M059J (cell line): ENCODE measurements at regions not wholly inside any gene's neighbourhood (a gene's known extent, or its start where the extent isn't known, plus 50 kb on each side); places are given as distances from the start of the nearest gene placed in this dataset.

Source experiments
- DNase-seq: peaks from one replicate; pipeline ENCODE4 v3.0.0-alpha.2; 2012; ENCODE audit warnings: low read depth

DNA sequence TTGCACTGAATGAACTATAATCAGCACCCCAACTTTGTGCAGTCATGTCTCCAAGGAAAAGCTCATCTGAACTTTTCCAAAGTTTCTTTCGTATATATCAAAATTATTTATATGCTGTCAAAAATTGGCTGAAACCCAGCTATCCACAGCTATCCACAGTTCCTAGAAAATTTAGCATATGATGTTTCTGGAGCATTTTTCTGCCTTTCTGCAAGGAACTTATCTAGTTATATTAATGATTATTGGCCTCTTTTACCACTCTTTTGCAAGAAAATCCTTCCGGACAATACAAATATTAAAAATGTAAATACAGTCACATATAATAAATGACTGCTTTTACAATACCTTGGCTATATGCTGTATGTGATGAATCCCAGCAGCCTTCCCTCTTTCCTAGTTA lies 270.2 kb downstream of the TMEM167A start:
- DNase-seq, result no peak

DNA sequence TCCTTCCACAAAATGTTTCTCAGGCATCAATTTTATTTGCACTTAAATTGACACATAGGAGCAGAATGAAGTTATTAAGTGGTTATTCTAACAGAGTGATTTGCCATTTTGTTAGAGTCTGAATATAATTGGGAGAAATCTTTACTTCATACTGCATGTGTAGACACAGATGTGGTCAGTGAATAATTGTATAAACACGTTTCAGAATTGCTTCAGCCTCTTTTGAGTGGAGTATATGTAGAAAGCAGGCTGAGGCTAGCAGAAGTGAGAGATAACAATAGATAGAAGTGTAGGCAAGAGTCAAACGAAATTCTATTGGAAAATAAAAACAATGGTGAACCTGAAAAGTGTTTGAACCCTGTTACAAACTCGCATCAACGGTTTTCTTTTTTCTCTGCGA lies 270.7 kb downstream of the TMEM167A start:
- DNase-seq, result no peak

GRCh38 chr5:82804155-82804690 lies 273.0 kb downstream of the TMEM167A start:
- DNase-seq, result no peak

DNA sequence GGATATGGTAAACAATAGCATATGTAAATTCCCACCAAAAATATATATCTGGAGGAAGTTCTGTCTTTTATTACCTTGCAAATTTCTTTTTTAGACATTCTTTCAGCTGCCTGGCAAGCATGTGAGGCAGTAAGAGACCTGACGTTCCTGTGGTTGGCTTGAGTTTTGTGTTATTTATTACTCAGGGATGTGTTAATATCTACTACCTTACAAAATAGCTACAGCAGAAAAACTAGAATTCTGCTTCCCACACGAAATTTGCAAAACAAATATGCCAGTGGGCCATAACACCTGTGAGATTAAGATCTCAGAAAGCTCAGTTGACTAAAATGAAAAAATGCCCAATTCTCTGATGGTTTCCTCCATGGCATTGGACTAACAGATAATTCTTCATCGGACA lies 274.2 kb downstream of the TMEM167A start:
- no peak for DNase-seq

GRCh38 chr5:82800826-82801225 lies 276.4 kb downstream of the TMEM167A start:
- no peak for DNase-seq

GRCh38 chr5:82799361-82800077 lies 277.7 kb downstream of the TMEM167A start:
- no peak for DNase-seq

GRCh38 chr5:82798676-82799075 lies 278.5 kb downstream of the TMEM167A start:
- no peak for DNase-seq

DNA sequence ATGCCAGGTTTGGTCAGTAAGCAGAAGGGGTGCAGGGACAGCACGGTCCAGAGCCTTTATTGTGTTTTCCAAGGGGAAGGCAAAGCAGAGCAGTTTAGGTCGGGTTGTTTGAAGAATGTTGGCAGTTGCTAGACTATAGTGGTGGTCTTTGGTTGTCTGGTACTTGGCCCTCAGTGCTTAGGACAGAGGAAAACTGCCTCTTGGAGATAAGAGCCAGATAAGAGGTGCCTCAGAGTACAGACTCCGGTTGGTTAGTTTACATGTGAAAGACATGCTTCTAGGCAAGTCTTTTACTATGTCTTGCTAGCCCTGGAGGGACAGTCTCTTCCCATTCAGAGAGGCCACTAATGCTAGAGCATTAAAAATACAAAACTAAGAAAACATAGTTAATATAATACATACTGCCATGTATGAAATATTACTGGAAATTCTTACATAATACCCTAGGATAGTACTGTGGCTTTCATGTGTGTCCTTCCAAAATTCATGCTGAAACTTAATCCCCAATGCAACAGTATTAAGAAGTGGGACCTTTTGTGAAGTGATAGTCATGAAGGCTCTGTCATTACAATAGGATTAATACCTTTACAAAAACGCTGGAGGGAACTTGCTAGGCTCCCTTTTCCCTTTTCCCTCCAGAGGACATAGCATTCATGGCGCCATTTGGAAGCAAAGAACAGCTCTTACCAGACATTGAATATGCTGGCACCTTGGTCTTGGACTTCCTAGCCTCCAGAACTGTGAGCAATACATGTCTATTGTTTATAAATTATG lies 280.4 kb downstream of the TMEM167A start:
- no peak for DNase-seq

DNA sequence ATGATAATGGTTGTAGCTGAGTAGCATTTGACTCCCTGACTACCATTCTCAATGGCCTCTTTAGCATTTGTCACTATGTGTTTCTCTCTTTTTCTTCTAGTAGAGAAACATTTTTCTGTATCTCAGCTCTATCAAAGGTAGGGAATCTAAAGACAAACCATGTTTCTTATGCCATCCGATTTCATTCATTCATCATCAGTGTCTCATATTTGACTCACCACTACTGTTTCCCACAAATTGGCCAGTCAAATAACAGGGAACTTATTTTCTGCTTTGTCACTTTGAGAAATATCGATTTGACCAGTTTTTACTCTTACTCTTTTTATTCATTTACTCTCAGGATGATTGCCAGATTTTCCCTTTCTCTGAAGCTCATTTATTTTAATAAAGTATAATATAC lies 282.3 kb downstream of the TMEM167A start:
- DNase-seq, result peak; percentile 25

- DNase-seq, result peak; percentile 28
Observed at GRCh38 chr5:82793808-82794419, 283.3 kb downstream of the TMEM167A start.

- no peak for DNase-seq
Observed at GRCh38 chr5:82792096-82792495, 285.1 kb downstream of the TMEM167A start.

GRCh38 chr5:82789095-82789494 lies 288.1 kb downstream of the TMEM167A start:
- no peak for DNase-seq

DNA sequence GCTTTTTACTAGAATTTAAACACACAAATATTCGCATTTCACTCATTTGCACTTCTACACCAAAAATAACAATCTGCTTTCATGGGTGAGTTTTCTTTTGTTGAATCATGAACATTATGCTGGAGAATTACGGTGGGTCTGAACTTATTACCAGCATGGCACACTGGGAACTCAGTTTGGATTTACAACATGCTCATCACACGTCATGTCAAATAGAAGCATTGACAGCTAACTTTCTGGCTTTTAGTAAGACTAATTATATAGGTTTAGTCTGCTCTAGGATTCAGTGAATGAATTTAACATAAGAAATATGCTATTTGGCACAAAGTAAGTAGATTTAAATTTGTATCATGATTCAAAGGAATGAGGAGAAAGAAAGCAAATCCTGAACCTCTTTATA lies 290.4 kb downstream of the TMEM167A start:
- DNase-seq, result no peak

GRCh38 chr5:82785882-82786509 lies 291.2 kb downstream of the TMEM167A start:
- DNase-seq, result no peak

GRCh38 chr5:82785456-82785855 lies 291.7 kb downstream of the TMEM167A start:
- no peak for DNase-seq

GRCh38 chr5:82784521-82784920 lies 292.7 kb downstream of the TMEM167A start:
- DNase-seq, result peak; percentile 20

GRCh38 chr5:82777106-82777505 lies 300.1 kb downstream of the TMEM167A start:
- DNase-seq, result peak; percentile 44

GRCh38 chr5:82772281-82772680 lies 304.9 kb downstream of the TMEM167A start:
- no peak for DNase-seq

DNA sequence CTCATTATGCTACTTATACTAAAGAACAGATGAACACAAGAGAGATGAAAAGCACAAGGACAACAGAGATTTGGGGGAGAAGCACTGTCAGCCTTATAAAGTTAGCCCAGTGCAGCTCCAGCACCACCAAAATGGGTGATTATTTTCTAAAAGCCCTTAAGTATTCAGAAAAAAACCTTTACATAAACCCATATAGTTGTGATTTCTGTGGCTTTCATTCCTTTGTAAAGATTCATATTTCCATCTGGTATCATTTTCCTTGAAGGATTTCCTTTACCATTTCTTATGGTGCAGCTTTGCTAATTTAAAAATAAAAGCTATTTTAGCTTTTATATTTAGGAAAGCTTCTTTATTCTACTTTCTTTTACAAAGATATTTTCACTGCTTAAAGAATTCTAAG lies 311.0 kb downstream of the TMEM167A start:
- DNase-seq, result no peak

DNA sequence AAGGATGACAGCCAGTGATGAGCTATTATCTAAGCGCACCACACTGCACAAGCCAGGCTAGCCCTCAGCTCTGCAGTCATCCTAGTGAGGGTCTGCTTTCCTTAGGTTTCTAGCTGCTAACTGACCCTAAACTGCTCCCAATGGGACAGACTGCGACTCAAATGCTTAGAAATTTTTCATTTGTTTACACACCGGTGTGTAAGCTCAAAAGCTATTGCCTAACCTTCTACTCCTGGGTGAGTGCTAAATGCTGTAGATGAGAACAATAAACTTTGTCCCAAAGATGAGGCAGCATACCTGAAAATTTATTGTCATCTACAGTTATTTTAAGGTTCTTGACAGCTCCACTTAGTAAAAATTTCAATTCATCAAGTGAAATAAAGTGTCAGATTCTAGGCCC lies 311.4 kb downstream of the TMEM167A start:
- no peak for DNase-seq

DNA sequence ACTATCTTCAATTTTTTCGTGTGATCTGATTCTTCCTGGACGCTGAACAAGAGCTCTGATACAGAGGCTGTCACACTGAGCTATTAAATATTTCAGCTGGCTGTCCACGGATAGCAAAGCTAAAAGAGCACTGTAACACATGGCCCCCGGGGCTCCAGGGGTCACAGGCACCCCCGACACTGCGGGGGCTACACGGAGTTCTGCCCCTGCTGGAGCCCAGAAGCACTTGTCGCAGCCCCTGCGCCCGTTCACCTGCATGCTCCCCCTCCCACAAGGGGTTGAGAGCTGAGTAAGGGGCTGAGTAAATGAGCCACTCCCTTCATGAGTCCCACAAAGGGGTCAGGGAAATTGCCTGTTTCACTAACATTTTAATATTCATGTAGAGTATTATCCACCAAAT lies 316.3 kb downstream of the TMEM167A start:
- DNase-seq, result no peak

GRCh38 chr5:82758881-82759280 lies 318.3 kb downstream of the TMEM167A start:
- DNase-seq, result no peak
